ENCODE measurements at regions not wholly inside any gene's neighbourhood (a gene's known extent, or its start where the extent isn't known, plus 50 kb on each side); places are given as distances from the start of the nearest gene placed in this dataset.

DNA sequence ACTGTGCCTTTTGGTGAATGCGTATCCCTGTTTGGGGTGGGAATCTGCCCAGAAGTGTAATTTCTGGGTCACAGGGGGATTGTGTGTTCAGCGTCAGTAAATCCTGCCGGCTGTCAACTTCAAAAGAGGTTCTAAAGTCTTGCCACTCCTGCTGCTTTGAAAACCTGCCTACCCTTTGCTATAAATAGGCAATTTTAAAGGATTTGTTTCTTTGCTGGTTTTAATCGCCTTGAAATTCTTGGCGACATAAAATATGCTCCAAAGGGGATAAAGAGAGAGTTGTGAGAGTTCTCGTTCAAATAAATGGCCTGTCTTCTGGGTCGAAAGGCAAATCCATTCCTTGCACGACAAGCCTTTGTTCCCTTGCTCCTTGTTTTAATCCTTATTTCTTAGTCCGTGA lies 143.4 kb downstream of the IRF8 start:
- TF ChIP-seq EZH2 (optimal IDR thresholded peaks at IDR 0.05; ENCODE audit: low read depth, low read length): no peak
- TF ChIP-seq, protein P1, sequence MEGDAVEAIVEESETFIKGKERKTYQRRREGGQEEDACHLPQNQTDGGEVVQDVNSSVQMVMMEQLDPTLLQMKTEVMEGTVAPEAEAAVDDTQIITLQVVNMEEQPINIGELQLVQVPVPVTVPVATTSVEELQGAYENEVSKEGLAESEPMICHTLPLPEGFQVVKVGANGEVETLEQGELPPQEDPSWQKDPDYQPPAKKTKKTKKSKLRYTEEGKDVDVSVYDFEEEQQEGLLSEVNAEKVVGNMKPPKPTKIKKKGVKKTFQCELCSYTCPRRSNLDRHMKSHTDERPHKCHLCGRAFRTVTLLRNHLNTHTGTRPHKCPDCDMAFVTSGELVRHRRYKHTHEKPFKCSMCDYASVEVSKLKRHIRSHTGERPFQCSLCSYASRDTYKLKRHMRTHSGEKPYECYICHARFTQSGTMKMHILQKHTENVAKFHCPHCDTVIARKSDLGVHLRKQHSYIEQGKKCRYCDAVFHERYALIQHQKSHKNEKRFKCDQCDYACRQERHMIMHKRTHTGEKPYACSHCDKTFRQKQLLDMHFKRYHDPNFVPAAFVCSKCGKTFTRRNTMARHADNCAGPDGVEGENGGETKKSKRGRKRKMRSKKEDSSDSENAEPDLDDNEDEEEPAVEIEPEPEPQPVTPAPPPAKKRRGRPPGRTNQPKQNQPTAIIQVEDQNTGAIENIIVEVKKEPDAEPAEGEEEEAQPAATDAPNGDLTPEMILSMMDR (IDR thresholded peaks at IDR 0.05; ENCODE audit: low read length): no peak
- TF ChIP-seq EZH2phosphoT487 (IDR thresholded peaks at IDR 0.05; ENCODE audit: low read length): no peak
